Ishikawa (cell line): ENCODE measurements at regions not wholly inside any gene's neighbourhood (a gene's known extent, or its start where the extent isn't known, plus 50 kb on each side); places are given as distances from the start of the nearest gene placed in this dataset.

ENCODE experiments used
- CEBPB ChIP-seq: IDR thresholded peaks from 2 replicates; pipeline ENCODE4 v1.6.1; 2012
- FOXM1 ChIP-seq: IDR thresholded peaks from 2 replicates; pipeline ENCODE4 v1.6.1; 2012; ENCODE audit warnings: low read depth, borderline replicate concordance
- ZBTB7A ChIP-seq: IDR thresholded peaks from 2 replicates; pipeline ENCODE4 v1.6.1; 2012; ENCODE audit warnings: low read depth
- TF ChIP-seq, protein P1 (sequence below): IDR thresholded peaks from 2 replicates; pipeline ENCODE4 v1.6.1; 2012; ENCODE audit warnings: low read depth, mild to moderate bottlenecking

DNA sequence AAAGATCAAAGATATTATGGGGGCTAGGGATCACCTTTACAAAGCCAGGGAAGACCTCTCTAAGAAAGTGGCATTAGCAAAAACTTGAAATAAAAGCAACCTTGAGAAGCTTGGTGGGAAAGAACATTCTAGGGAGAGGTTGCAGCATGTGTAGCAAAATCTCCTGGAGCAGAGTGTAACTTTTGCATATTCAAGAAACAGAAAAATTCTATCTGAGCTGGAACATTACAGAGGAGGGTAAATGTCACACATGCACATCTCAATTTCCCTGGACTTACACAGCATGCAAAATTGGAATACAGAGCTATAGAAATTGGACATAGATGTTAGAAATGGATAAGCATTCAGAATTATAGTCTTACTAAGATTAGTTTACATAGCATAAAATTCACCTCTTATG is 510.0 kb downstream of the CETN3 start:
- TF ChIP-seq ZBTB7A = no peak
- TF ChIP-seq, protein P1, sequence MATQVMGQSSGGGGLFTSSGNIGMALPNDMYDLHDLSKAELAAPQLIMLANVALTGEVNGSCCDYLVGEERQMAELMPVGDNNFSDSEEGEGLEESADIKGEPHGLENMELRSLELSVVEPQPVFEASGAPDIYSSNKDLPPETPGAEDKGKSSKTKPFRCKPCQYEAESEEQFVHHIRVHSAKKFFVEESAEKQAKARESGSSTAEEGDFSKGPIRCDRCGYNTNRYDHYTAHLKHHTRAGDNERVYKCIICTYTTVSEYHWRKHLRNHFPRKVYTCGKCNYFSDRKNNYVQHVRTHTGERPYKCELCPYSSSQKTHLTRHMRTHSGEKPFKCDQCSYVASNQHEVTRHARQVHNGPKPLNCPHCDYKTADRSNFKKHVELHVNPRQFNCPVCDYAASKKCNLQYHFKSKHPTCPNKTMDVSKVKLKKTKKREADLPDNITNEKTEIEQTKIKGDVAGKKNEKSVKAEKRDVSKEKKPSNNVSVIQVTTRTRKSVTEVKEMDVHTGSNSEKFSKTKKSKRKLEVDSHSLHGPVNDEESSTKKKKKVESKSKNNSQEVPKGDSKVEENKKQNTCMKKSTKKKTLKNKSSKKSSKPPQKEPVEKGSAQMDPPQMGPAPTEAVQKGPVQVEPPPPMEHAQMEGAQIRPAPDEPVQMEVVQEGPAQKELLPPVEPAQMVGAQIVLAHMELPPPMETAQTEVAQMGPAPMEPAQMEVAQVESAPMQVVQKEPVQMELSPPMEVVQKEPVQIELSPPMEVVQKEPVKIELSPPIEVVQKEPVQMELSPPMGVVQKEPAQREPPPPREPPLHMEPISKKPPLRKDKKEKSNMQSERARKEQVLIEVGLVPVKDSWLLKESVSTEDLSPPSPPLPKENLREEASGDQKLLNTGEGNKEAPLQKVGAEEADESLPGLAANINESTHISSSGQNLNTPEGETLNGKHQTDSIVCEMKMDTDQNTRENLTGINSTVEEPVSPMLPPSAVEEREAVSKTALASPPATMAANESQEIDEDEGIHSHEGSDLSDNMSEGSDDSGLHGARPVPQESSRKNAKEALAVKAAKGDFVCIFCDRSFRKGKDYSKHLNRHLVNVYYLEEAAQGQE = no peak
- no peak for TF ChIP-seq CEBPB
- no peak for TF ChIP-seq FOXM1
